Left lobe of liver (tissue), 2 donors: ENCODE measurements at regions not wholly inside any gene's neighbourhood (a gene's known extent, or its start where the extent isn't known, plus 50 kb on each side); places are given as distances from the start of the nearest gene placed in this dataset.

Experiments used
- ATAC-seq: fragments of 200-7000 bp; cut with Tn5 transposase; one replicate; pipeline ENCODE4 v1.9.1; 2020; ENCODE audit warnings: mild to moderate bottlenecking, moderate library complexity
- DNase-seq: peaks from one replicate; pipeline ENCODE4 v3.0.0-alpha.2; 2020; ENCODE audit warnings: low spot score
- donor health status: DM: no; HTN: no; CAD: no; lungs with moderate emphysema.
- donor health status: DM: no; HTN: yes; CAD: no.

- DNase-seq = no peak
- ATAC-seq = no peak
These were observed 464.2 kb downstream of the NUF2 start for GRCh38 chr1:163785868-163786405.

GRCh38 chr1:163789911-163790310, 468.2 kb downstream of the NUF2 start:
- no peak for DNase-seq
- no peak for ATAC-seq

- DNase-seq = no peak
These were observed 472.8 kb downstream of the NUF2 start for GRCh38 chr1:163794551-163794950.

GRCh38 chr1:163796394-163796821, 474.7 kb downstream of the NUF2 start:
- ATAC-seq (no peak), DNase-seq (no peak)

More at GRCh38 chr1:163794551-163794950, 472.8 kb downstream of the NUF2 start:
- ATAC-seq = no peak

GRCh38 chr1:163797816-163798215, 476.1 kb downstream of the NUF2 start:
- no peak for ATAC-seq
- no peak for DNase-seq

GRCh38 chr1:163799190-163799805, 477.5 kb downstream of the NUF2 start:
- DNase-seq (no peak), ATAC-seq (no peak)

- ATAC-seq (no peak), DNase-seq (no peak)
These were observed 485.7 kb downstream of the NUF2 start for GRCh38 chr1:163807331-163808049.

- no peak for DNase-seq
- ATAC-seq = no peak
These were observed 491.5 kb downstream of the NUF2 start for GRCh38 chr1:163813251-163813650.

- DNase-seq (no peak), ATAC-seq (no peak)
These were observed 498.5 kb downstream of the NUF2 start for GRCh38 chr1:163820226-163820625.

- DNase-seq (no peak), ATAC-seq (no peak)
These were observed 499.0 kb downstream of the NUF2 start for GRCh38 chr1:163820766-163821165.

- DNase-seq (no peak), ATAC-seq (no peak)
These were observed 499.9 kb downstream of the NUF2 start for GRCh38 chr1:163821679-163822078.

GRCh38 chr1:163823017-163823416, 501.3 kb downstream of the NUF2 start:
- DNase-seq (no peak), ATAC-seq (no peak)

- ATAC-seq (no peak), DNase-seq (no peak)
These were observed 502.3 kb downstream of the NUF2 start for GRCh38 chr1:163824006-163824405.

GRCh38 chr1:163824490-163824889, 502.7 kb downstream of the NUF2 start:
- DNase-seq (no peak), ATAC-seq (no peak)

- no peak for DNase-seq
- no peak for ATAC-seq
These were observed 504.7 kb downstream of the NUF2 start for GRCh38 chr1:163826500-163826899.

GRCh38 chr1:163834778-163835177, 513.0 kb downstream of the NUF2 start:
- ATAC-seq (no peak), DNase-seq (no peak)

GRCh38 chr1:163836481-163836880, 514.7 kb downstream of the NUF2 start:
- ATAC-seq (no peak), DNase-seq (no peak)

GRCh38 chr1:163837206-163837605, 515.5 kb downstream of the NUF2 start:
- ATAC-seq = no peak

GRCh38 chr1:163842571-163842970, 520.8 kb downstream of the NUF2 start:
- no peak for DNase-seq
- ATAC-seq = no peak

More at GRCh38 chr1:163837206-163837605, 515.5 kb downstream of the NUF2 start:
- no peak for DNase-seq

GRCh38 chr1:163844459-163844858, 522.7 kb downstream of the NUF2 start:
- ATAC-seq (no peak), DNase-seq (no peak)

GRCh38 chr1:163845279-163845678, 523.5 kb downstream of the NUF2 start:
- ATAC-seq (no peak), DNase-seq (no peak)

- ATAC-seq (no peak), DNase-seq (no peak)
These were observed 542.0 kb downstream of the NUF2 start for GRCh38 chr1:163863731-163864130.
